ENCODE measurements at regions not wholly inside any gene's neighbourhood (a gene's known extent, or its start where the extent isn't known, plus 50 kb on each side); places are given as distances from the start of the nearest gene placed in this dataset.

DNA sequence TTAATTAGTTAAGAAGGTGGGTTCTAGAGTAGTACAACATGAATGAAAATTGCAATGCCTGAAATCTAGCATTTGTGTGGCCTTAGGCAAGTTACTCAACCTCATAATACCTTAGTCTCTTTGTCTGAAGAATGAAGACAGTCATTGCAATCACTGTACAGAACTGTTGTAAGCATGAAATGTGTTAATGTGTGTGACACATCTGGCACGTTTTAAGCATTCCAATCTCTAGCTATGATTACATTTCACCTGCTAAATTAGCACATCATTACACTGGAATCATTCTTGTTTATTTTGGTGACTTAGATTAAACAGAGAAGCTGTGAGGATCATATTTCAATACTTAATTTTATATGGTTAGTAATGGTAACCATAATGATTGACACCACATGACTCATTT lies 629.7 kb upstream of the KIF2B start:
- TF ChIP-seq, protein P1, sequence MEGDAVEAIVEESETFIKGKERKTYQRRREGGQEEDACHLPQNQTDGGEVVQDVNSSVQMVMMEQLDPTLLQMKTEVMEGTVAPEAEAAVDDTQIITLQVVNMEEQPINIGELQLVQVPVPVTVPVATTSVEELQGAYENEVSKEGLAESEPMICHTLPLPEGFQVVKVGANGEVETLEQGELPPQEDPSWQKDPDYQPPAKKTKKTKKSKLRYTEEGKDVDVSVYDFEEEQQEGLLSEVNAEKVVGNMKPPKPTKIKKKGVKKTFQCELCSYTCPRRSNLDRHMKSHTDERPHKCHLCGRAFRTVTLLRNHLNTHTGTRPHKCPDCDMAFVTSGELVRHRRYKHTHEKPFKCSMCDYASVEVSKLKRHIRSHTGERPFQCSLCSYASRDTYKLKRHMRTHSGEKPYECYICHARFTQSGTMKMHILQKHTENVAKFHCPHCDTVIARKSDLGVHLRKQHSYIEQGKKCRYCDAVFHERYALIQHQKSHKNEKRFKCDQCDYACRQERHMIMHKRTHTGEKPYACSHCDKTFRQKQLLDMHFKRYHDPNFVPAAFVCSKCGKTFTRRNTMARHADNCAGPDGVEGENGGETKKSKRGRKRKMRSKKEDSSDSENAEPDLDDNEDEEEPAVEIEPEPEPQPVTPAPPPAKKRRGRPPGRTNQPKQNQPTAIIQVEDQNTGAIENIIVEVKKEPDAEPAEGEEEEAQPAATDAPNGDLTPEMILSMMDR (IDR thresholded peaks at IDR 0.05 in 2 of 3, conservative IDR thresholded peaks at IDR 0.05 in 1 of 3; ENCODE audit: borderline replicate concordance in 1 of 3, insufficient read depth in 1 of 3, low read depth in 2 of 3, low read length in 2 of 3) = no peak
- no peak for TF ChIP-seq SIN3A (IDR thresholded peaks at IDR 0.05; ENCODE audit: low read depth)
- no peak for TF ChIP-seq POLR2AphosphoS5 (IDR thresholded peaks at IDR 0.05; ENCODE audit: low read depth, low read length)
- TF ChIP-seq, protein P2, sequence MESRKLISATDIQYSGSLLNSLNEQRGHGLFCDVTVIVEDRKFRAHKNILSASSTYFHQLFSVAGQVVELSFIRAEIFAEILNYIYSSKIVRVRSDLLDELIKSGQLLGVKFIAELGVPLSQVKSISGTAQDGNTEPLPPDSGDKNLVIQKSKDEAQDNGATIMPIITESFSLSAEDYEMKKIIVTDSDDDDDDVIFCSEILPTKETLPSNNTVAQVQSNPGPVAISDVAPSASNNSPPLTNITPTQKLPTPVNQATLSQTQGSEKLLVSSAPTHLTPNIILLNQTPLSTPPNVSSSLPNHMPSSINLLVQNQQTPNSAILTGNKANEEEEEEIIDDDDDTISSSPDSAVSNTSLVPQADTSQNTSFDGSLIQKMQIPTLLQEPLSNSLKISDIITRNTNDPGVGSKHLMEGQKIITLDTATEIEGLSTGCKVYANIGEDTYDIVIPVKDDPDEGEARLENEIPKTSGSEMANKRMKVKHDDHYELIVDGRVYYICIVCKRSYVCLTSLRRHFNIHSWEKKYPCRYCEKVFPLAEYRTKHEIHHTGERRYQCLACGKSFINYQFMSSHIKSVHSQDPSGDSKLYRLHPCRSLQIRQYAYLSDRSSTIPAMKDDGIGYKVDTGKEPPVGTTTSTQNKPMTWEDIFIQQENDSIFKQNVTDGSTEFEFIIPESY (IDR thresholded peaks at IDR 0.05; ENCODE audit: extremely low read depth, insufficient replicate concordance, low read length) = no peak
- no peak for TF ChIP-seq EZH2 (IDR thresholded peaks at IDR 0.05)
- no peak for TF ChIP-seq TCF7L2 (IDR thresholded peaks at IDR 0.05; ENCODE audit: borderline replicate concordance, extremely low read depth, insufficient read depth, insufficient read length)
- no peak for TF ChIP-seq POLR2A (IDR thresholded peaks at IDR 0.05; ENCODE audit: borderline replicate concordance, extremely low read depth, insufficient read depth, insufficient read length)
- TF ChIP-seq, protein P3, sequence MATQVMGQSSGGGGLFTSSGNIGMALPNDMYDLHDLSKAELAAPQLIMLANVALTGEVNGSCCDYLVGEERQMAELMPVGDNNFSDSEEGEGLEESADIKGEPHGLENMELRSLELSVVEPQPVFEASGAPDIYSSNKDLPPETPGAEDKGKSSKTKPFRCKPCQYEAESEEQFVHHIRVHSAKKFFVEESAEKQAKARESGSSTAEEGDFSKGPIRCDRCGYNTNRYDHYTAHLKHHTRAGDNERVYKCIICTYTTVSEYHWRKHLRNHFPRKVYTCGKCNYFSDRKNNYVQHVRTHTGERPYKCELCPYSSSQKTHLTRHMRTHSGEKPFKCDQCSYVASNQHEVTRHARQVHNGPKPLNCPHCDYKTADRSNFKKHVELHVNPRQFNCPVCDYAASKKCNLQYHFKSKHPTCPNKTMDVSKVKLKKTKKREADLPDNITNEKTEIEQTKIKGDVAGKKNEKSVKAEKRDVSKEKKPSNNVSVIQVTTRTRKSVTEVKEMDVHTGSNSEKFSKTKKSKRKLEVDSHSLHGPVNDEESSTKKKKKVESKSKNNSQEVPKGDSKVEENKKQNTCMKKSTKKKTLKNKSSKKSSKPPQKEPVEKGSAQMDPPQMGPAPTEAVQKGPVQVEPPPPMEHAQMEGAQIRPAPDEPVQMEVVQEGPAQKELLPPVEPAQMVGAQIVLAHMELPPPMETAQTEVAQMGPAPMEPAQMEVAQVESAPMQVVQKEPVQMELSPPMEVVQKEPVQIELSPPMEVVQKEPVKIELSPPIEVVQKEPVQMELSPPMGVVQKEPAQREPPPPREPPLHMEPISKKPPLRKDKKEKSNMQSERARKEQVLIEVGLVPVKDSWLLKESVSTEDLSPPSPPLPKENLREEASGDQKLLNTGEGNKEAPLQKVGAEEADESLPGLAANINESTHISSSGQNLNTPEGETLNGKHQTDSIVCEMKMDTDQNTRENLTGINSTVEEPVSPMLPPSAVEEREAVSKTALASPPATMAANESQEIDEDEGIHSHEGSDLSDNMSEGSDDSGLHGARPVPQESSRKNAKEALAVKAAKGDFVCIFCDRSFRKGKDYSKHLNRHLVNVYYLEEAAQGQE (IDR thresholded peaks at IDR 0.05; ENCODE audit: low read depth) = no peak
- TF ChIP-seq, protein P4, sequence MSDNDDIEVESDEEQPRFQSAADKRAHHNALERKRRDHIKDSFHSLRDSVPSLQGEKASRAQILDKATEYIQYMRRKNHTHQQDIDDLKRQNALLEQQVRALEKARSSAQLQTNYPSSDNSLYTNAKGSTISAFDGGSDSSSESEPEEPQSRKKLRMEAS (IDR thresholded peaks at IDR 0.05) = no peak
- no peak for TF ChIP-seq CEBPB (IDR thresholded peaks at IDR 0.05; ENCODE audit: low read depth)
- no peak for TF ChIP-seq ZNF274 (IDR thresholded peaks at IDR 0.05; ENCODE audit: low read depth, low read length)
- TF ChIP-seq, protein P5, sequence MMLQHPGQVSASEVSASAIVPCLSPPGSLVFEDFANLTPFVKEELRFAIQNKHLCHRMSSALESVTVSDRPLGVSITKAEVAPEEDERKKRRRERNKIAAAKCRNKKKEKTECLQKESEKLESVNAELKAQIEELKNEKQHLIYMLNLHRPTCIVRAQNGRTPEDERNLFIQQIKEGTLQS (IDR thresholded peaks at IDR 0.05) = no peak
- no peak for TF ChIP-seq YY1 (IDR thresholded peaks at IDR 0.05; ENCODE audit: extremely low read depth, insufficient replicate concordance, low read depth, low read length)
- no peak for TF ChIP-seq EZH2phosphoT487 (IDR thresholded peaks at IDR 0.05; ENCODE audit: borderline replicate concordance)

All from HCT116 (cell line).